TTC549 (cell line): ENCODE measurements at regions not wholly inside any gene's neighbourhood (a gene's known extent, or its start where the extent isn't known, plus 50 kb on each side); places are given as distances from the start of the nearest gene placed in this dataset.

ENCODE experiments used
- FAIRE-seq: peaks from 2 replicates; lab custom pipeline; 2012; peaks lifted over from hg19 to GRCh38; lab: Jason Lieb, UNC

DNA sequence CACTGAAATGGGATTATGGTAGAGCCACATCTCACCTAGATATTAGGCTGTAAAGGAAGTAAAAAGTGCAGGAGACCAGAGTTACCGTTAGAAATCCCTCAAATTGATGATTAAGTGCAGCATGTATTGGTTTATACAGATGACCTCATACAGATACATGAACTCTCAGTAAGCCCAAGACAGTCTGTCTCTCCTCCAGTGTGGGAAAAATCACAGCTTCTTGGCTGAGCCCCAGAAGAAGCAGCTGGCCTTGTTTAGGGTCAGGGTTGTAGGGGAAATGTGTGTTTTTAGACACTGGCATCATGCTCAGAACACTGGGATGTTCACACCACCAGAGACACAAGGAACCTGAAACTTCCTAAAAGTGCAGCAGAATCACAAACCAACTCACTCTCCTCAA is 135.9 kb downstream of the KATNIP start:
- no peak for FAIRE-seq

DNA sequence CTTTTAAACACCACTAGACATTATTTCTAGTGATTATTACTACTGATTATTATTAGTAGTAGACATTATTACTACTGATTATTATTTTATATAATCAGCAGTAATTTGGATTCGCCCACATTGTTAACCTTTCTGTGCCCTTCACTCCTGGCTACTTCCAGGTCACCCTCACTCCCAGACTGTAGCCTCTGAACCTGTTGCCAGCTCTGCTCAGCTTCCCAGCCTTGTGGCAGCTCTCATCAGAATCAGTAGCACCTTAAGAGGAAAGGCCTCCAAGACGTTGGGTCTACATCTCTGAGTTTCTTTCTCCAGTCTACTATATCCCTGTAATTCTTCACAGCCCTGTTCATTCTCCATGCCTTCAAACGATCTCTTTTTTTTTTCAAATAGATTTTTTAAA is 137.0 kb downstream of the KATNIP start:
- FAIRE-seq: no peak

DNA sequence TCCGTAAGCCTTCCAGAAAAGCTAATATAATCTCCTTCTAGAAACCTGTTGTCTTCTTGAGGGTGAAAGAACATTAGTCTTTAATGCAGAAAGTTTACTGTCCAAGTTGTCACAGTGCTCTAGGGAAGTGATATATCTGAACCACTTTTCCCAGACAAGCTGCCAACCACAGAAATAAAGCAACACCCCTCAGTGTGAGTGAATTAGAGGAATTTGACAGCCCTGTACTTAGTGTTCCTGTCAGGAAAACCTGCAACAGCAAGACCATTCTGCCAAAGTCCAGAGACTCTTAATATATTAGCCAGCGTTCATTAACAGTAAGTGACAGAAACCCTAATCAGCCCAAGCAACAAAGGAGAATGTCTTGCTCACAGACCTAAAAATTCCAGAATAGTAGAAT is 137.7 kb downstream of the KATNIP start:
- FAIRE-seq: no peak

DNA sequence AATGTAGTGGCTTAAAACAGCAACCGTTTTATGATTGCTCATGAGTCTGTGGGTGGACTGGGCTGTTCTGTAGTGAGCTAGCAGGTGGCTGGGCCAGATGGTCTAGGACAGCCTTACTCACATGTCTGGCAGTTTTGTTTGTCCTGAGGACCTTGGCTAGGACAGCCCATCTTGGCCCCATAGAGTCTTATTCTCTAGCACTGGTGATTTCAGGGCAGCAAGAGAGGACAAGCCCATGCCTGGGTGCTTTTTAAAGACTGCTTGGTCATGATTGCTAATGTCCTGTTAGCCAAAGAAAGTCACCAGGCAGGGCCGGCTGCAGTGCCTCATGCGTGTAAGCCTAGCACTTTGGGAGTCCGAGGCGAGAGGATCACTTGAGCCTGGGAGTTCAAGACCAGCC is 139.8 kb downstream of the KATNIP start:
- FAIRE-seq: no peak

DNA sequence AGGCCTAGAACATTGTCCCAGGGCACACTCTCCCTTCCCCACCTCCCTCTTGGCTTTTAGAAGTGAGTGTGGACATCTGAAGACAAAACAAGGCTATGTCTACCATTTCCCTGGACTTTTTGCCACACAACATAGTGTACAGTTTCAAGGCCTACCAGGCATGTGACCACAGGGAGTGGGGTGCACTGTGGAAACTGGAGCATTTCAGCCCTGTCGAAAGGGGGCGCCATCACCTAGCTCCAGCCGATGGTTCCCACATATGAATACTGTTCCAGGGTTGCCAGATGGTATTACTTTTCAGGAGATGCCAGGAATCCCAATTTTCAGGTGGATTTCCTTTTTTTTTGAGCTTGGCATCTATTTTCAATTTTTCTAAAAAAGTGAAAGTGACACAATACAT is 140.7 kb downstream of the KATNIP start:
- FAIRE-seq: no peak

DNA sequence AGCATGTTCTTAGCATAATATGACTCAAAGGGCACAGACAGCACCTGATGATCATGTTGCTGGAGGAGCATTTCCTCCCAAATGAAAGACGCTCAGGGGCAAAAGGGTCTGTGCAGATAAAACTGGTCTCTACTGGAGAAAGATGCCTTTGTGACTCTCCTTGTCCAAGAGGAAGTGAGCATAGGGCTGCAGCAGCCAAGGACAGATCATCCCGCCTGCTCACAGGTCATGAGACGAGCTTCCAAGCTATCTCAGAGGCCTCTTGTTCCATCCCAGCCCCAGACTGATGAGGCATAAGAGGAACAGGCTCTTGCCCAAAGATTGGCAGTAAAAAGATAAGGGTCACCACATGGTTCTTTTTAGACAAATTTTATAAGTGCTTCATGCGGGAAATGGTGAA is 141.8 kb downstream of the KATNIP start:
- FAIRE-seq: no peak

DNA sequence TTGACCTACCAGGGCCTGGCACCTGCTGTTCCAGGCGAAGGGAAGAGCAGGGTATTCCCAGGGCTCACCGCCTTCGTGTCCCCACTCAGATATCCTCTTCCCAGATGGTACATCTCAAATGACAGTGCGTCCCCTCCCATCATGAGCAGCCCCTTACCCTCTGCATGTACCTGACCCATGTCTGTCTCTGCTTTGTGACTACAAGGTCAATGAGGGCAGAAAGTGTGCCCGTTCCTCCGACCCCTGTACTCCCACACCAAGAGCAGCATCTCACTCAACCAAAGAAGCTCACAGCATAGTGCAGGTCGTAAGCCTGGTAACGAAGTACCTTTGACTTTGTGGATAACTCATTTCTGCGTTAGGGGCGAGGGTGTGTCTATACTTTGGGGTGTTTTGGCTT is 142.6 kb downstream of the KATNIP start:
- no peak for FAIRE-seq

DNA sequence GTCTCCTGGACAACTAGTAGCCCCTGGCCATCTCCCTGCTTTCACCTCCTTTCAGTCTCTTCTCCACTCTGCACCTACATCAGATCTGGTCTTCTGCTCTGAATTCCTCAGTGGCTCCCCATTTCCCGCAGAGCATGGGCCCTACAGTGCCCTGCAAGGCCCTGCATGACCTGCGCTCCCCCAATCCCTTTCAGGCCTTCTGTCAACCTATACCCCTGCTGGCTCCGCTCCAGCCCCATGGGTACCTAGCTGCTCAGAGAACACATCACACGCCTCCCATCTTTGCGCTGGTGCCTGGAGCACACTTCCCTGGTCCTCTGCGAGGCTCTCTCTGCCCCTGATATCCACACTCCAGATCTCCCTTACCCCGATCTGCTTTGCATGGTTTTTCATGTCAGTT is 145.2 kb downstream of the KATNIP start:
- FAIRE-seq: no peak

DNA sequence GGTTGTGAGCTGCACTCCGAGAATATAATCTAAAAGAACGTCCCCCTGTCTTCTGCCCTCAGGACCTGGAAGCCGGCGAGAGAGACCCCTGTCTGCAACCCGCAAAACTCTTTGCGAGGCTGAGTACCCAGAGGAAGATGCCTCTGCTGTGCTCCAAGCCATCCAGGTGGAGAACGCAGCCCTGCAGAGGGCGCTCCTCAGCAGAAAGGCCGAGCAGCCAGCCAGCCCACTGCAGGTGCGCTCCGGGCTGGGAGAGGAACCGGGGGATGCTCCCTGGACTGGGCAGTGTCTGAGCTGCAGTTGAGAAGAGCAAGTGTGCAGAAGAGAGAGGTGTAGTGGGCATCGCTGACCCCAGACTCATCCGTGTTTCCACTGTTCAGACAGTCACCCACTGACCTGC is 148.3 kb downstream of the KATNIP start:
- no peak for FAIRE-seq

DNA sequence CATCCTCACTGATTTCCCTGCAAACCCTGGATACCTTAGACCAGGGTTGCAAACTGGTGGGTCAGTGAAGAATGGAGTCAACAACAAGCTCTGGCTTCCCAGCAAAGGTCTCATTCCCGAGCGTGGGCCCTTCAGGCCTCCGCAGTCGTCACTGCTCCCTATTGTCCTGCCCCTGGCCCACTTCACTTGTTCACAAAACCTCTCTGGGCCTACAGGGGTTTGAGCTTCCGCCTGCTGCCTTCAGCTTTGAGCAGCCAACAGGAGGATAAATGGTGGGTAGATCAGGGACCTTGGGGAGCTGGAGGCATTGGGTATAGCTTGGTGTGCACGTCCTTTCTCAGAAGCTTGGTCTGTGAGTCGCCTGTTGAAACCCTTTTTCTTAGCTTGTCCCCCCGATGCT is 148.8 kb downstream of the KATNIP start:
- no peak for FAIRE-seq

DNA sequence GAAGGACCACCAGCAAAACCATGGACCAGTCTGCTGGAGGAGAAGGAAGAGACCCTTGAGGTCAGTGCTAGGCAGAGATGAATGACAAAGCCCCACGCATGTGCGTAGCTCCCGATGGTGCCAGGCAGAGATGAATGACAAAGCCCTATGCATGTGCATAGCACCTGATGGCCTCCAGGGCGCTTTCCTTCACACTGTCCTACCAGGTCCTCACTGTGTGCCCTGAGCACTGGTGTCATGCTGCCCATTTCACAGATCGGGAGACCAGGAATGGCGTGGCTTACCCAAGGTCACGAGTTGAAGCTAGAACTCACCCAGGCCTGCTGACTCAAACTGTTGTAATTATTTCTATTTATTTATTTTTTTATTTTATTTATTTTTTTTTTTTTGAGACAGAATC is 149.6 kb downstream of the KATNIP start:
- no peak for FAIRE-seq

DNA sequence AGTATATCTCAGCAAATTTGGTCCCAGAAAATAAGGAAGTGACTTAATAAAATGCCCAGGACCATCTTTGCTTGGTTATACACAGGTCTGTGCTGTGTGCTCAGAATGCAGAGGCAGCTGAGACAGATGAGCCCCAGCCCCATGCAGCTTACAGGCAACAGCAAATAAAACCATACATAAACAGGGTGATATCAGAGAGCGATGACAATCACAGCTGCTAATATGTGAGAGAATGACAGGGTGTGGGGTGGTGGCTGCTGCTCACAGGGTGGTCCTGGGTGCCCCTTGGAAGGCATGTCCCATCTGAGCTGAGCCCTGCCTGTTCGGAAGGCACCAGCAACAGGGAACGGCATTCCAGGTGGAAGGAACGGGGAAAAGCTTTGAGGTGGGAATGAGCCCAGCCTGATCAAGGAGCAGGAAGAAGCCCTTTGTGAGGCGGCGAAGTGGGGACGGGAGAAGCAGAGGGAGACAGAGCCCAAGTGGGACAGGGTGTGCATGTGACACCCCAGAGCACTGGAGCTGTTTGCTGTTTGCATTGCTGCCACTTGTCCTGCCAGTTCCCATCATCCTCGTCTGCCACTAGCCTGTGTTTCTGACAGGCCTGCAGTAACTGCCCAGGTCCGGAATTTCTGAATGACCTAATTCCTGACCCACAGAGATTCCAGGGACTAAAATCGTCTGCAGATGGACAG is 150.5 kb downstream of the KATNIP start:
- FAIRE-seq: no peak

DNA sequence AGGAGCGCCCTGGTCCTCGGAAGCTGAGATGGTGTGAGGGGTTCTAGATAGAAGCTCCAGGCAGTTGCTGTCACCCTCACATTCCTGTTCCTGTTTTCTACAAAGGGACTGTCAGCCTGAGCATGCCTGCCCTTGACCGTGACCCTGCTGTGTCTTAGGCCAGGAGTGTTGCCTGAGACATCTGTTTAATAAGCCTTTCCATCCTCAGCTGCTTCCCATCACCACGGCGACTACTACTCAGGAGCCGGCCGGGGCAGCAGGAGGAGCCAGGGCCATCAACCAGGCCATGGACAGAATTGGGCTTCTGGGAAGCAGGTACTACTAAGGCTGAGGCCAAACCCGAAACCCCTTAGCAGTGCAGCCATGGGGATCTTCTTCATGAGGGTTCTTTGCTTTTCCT is 151.4 kb downstream of the KATNIP start:
- no peak for FAIRE-seq

DNA sequence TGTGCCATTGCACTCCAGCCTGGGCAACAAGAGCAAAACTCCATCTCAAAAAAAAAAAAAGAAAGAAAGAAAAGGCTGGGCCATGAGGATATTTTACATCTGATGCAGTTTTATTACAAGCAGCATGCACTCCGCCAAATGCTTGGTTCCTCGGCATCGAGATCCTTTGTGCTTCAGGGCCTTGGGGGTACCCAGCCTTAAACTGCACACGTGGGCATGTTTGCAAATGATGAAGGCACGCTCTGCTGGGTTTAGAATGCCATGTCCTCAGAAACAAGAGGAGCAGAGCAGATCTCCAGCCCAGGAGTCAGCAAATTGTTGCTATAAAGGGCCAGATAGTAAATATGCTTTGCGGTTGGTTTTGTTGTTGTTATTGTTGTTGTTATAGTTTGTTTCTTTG is 153.2 kb downstream of the KATNIP start:
- FAIRE-seq: no peak

DNA sequence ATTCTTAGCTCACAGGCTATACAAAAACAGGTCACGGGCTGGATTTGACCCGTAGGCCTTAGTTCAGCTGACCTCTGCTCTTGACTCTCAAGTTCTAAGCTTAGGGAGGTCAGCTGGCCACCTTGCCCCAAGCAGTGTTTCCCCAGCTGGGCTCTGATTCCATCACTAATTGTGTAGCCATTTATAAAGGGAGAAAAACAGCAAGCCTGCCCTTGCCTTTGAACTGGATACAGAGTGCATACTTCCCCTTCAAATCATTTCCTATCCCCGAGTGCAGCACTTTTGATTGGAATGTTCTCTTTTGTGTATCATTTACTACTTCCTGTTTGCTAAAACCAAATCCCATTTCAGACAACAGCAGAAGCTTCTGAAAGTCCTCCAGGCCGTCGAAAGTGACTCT is 153.6 kb downstream of the KATNIP start:
- FAIRE-seq: no peak

DNA sequence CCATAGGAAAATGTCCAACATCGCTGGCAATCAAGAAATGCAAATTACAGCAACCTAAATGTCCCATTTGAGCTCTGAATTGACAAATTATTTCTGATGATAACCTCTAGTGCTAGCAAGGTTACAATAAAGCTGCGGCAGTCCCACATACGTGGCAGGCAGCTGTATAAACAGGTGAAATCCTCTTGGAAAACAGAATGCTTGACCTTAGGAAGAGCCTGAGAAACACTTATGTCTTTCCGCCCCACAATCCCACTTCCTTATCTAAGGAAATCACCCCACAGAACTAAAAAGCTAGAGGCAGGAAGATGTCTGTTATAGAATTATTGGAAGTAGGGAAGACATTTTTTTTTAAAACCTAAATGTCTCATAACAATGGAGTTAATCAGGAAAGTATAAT is 154.3 kb downstream of the KATNIP start:
- no peak for FAIRE-seq

DNA sequence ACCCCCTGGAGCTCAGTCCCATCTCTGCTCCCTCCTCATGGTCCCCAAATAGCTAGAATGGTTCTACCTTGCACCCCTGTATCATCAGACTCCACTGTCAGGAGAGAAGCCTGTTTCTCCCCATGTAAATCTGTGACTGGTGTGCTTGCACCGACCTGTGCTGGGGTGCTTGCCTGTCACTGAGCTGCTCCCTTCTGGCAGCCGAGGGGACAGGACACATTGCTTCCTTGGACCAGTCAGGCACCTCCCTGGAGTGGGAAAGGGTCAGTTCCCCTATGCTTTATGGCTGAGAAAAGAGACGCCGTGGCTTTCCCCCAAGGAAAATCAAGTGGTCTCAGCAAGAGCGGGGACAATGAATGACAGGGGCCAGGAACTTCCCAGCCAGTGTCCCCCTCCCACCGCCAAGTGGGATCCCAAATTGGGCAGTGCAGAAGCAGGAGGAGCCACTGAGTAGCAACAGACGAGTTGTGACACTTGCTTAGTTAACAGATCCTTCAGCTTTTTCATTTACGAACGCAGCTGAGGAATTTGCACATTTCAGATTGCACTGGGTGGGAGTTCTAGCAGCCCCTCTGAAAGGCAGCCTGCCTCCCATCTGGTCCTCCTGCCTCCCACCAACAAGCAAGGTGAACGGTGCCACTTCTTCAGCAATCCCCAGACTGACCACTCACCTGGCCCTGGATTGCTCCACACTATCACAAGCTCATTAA is 156.4 kb downstream of the KATNIP start:
- FAIRE-seq: no peak

DNA sequence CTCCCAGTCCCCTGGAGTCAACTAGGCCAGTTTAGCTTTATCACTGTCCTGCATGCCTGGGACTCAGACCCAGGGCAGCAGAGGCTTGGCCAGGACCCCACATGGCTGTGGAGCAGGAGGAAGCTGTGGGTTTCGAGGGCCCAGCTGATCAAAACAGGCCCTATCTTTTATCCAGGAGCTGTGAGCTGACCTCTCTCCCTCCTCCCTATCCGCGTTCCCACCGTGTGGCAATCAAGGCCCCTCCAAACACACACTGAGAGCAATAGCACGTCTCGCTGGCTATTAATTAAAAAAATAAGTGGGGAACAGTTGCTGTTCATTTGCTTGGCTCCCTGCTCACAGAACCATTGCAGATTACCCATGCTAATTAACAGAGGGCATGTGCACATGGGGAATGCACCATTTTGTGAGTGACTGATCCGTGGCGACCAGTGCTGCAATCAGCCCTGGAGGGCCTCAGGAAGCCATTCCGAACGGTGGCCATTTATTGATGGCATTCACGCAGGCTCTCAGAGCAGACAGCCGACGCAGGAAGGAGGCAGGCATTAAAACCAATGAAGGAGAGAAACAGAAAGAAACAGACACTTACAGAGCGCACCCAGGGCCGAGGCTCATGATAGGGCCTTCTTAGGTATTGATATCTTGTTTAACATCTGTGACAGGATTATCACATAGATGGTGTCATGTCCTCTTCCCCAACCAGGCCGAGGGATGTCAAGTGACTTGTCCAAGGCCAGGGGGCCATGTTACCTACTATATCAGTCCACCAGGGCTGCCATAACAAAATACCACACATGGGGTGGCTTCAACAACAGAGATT is 157.1 kb downstream of the KATNIP start:
- no peak for FAIRE-seq

DNA sequence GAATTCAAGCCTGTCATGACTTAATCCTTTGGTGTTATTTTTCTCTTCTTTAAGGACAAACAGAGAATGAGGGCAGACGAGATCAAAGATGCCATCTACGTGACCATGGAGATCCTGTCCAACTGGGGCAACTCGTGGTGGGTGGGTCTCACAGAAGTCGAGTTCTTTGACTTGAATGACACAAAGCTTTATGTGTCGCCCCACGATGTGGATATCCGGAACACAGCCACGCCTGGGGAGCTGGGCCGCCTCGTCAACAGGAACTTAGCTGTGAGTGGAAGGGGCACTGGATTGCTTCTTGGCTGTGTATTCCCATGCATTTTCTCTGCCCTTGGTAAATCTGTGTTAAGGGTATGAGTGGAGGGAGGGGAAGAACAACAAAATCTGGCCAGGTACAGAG is 158.7 kb downstream of the KATNIP start:
- no peak for FAIRE-seq

DNA sequence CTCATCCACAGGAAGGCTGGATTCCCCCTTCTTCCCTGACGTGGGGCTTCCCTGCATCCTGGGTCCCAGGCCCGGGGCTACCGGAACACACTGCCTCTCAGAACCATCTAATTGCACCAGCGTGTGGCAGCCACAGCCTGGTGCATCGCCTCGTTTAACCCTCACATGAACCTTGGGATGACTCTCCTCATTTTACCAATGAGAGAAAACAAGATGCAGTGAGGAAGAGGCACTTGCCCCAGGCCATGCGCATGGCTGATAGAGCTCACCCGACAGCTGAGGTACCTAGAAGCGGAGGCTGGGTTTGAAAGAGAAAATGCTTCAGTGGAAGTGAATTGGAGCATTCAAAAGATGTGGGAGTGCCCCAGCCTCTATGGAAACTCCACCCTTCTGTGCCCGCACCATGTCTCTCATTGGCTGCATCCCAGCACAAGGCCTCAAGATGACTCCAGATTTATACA is 162.3 kb downstream of the KATNIP start:
- no peak for FAIRE-seq

DNA sequence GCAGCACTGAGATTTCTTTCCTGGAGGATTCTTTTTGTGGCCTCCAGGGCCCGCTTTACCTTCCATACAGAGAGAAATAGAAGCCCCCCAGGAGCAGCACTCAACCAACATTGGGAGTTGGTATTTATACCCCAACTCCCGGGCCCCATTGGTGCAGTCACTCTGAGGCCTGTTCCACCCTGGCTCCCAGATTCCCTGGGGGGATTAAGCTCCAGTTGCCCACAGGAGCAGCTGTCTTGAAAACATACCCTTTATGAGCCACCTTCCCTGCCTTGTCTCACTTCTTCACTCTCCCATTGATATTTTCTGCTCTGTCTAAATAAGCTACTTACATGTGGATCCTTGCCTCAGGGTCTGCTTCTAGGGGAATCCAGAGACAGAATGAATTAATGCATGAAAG is 167.8 kb downstream of the KATNIP start:
- no peak for FAIRE-seq

DNA sequence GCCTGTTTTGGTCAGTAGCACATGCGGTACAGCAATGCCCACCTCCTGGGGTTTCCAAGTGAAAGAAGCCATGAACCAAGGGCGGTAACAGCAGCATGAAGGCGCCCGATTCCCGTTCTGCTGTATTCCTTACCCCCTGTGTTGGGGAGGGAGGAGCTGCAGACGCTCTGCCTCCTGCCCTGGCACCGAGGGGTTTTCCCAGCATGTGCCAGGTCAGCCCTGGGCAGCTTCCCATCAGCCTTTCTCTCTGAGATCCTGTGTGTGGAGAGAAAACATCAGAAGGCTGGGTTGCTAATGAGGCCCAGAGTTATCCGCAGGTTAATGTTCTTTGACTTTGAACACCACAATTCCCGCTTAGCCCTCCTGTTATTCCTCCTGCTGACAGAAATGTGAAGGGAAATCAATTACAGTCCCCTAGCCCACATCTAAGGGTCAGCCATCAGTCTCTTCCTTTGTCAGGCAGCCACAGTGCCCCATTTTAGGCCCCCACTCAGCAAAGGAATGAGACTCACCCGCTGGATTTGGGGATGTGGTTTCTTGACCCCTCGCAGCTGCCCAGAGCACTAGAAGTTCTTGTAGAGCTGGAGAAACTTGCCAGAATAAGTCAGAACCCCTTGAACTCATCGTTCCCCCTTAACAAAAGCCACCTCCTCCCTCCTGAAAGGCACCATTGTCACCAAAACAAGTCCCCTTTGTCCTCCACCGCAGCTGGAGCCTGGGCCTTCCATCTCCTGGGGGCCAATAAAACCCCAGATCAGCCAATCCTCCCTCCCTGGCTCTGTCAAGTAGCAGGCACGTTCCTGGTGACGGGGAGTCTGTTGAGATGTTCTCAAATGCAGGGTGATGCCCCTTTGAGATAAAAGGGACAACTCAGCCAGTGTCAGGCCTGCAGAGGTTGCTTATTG is 168.5 kb downstream of the KATNIP start:
- no peak for FAIRE-seq
